SU-DHL-6 (cell line): ENCODE measurements at regions not wholly inside any gene's neighbourhood (a gene's known extent, or its start where the extent isn't known, plus 50 kb on each side); places are given as distances from the start of the nearest gene placed in this dataset.

Experiments used
- H2AFZ ChIP-seq: fragments of 200-600 bp; sonication (generic); 2 replicates; pipeline ENCODE4 v1.6.1; 2014; ENCODE audit warnings: low read depth, mild to moderate bottlenecking, moderate library complexity, mixed read lengths, antibody characterized with exemption, low read length; ENCODE audit not compliant: severe bottlenecking
- H3F3A ChIP-seq: fragments of 200-600 bp; shearing (Covaris generic); 2 replicates; pipeline ENCODE4 v1.6.0; 2016; ENCODE audit warnings: antibody characterized with exemption, mild to moderate bottlenecking; ENCODE audit not compliant: insufficient read depth
- H3K27ac ChIP-seq: fragments of 200-600 bp; sonication (generic); 2 replicates; pipeline ENCODE4 v1.5.1; 2016; ENCODE audit warnings: low read depth, mild to moderate bottlenecking, low read length, moderate library complexity, mixed read lengths
- H3K27me3 ChIP-seq: fragments of 200-600 bp; sonication (generic), shearing (Covaris generic); 2 replicates; pipeline ENCODE4 v1.6.0; 2014; ENCODE audit warnings: mild to moderate bottlenecking, low read length
- H3K36me3 ChIP-seq: fragments of 200-600 bp; sonication (generic); 2 replicates; pipeline ENCODE4 v1.6.1; 2014; ENCODE audit warnings: mild to moderate bottlenecking, low read length, mixed read lengths
- H3K4me2 ChIP-seq: fragments of 300-600, 200-600 bp; shearing (Covaris generic), sonication (generic); 2 replicates; pipeline ENCODE4 v1.6.0; 2014; ENCODE audit warnings: low read length, low read depth, mild to moderate bottlenecking; ENCODE audit not compliant: poor library complexity, severe bottlenecking
- H3K4me3 ChIP-seq: fragments of 200-600 bp; sonication (generic); 2 replicates; pipeline ENCODE4 v1.5.1; 2014; ENCODE audit warnings: antibody characterized with exemption, low read length, mild to moderate bottlenecking, mixed read lengths; ENCODE audit not compliant: insufficient read depth, poor library complexity, severe bottlenecking
- H3K79me2 ChIP-seq: fragments of 200-600 bp; sonication (generic); 2 replicates; pipeline ENCODE4 v1.6.1; 2014; ENCODE audit warnings: mild to moderate bottlenecking, low read length, moderate library complexity; ENCODE audit not compliant: insufficient read depth
- H3K9ac ChIP-seq: fragments of 200-600 bp; sonication (generic); 2 replicates; pipeline ENCODE4 v1.7.0; 2014; ENCODE audit warnings: mild to moderate bottlenecking, low read length
- H3K9me2 ChIP-seq: fragments of 200-600 bp; sonication (generic); replicated peaks from 2 replicates; pipeline ENCODE4 v1.6.1; 2014; ENCODE audit warnings: low read length; ENCODE audit not compliant: insufficient read depth
- H3K9me3 ChIP-seq: fragments of 200-600 bp; sonication (generic); 2 replicates; pipeline ENCODE4 v1.6.1; 2014; ENCODE audit warnings: low read length, mixed read lengths; ENCODE audit not compliant: insufficient read depth
- H4K20me1 ChIP-seq: fragments of 200-600 bp; sonication (generic); 2 replicates; pipeline ENCODE4 v1.6.1; 2014; ENCODE audit warnings: low read depth, mild to moderate bottlenecking, antibody characterized with exemption, low read length, moderate library complexity, mixed read lengths
- EZH2phosphoT487 ChIP-seq: fragments of 200-600 bp; sonication (generic), shearing (Covaris generic); conservative IDR thresholded peaks from 2 replicates; pipeline ENCODE4 v1.6.1; 2018; ENCODE audit warnings: mild to moderate bottlenecking, antibody characterized with exemption, low read length, moderate library complexity, mixed read lengths
- TF ChIP-seq, protein P1 (sequence below): fragments of 200-600 bp; sonication (generic); IDR thresholded peaks from one replicate; pipeline ENCODE4 v1.5.1; 2017; ENCODE audit warnings: antibody characterized with exemption, mild to moderate bottlenecking, low read length, moderate library complexity; ENCODE audit not compliant: insufficient read depth, poor library complexity, severe bottlenecking

DNA sequence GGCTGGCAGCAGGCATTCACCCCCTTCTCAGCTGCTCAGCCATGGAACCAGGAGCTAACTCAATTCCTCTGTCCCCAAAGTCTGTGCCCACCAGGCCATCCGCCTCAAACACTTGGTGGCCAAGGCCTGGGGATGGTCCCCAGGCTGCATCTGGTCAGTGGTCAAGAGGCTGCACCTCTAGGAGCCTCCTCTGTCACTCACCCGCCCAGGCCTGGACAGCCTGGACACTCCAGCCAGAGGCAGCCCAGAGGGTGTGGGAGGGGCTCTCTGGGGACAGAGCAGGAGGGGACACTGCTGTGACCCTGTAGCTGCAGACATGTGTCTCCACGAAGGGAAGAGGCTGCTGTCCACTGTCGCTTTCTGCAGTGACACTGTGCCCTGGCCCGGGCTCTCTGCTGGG, 416.6 kb upstream of the SULF2 start:
- Histone ChIP-seq H2AFZ (no peak overlapping the region), H3K4me2 (no peak overlapping the region), H3K4me3 (no peak overlapping the region), H3K27me3 (no peaks in the 10 kb centered on the region), H3K9me3 (no peaks in the 10 kb centered on the region), H4K20me1 (no peaks in the 10 kb centered on the region), H3F3A (no peaks in the 10 kb centered on the region), H3K9ac (no peak overlapping the region), H3K27ac (no peak overlapping the region), H3K36me3 (no peaks in the 10 kb centered on the region), H3K79me2 (no peaks in the 10 kb centered on the region), H3K9me2 (no peaks in the 10 kb centered on the region)
- no peak for TF ChIP-seq EZH2phosphoT487
- TF ChIP-seq, protein P1, sequence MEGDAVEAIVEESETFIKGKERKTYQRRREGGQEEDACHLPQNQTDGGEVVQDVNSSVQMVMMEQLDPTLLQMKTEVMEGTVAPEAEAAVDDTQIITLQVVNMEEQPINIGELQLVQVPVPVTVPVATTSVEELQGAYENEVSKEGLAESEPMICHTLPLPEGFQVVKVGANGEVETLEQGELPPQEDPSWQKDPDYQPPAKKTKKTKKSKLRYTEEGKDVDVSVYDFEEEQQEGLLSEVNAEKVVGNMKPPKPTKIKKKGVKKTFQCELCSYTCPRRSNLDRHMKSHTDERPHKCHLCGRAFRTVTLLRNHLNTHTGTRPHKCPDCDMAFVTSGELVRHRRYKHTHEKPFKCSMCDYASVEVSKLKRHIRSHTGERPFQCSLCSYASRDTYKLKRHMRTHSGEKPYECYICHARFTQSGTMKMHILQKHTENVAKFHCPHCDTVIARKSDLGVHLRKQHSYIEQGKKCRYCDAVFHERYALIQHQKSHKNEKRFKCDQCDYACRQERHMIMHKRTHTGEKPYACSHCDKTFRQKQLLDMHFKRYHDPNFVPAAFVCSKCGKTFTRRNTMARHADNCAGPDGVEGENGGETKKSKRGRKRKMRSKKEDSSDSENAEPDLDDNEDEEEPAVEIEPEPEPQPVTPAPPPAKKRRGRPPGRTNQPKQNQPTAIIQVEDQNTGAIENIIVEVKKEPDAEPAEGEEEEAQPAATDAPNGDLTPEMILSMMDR, result no peak

DNA sequence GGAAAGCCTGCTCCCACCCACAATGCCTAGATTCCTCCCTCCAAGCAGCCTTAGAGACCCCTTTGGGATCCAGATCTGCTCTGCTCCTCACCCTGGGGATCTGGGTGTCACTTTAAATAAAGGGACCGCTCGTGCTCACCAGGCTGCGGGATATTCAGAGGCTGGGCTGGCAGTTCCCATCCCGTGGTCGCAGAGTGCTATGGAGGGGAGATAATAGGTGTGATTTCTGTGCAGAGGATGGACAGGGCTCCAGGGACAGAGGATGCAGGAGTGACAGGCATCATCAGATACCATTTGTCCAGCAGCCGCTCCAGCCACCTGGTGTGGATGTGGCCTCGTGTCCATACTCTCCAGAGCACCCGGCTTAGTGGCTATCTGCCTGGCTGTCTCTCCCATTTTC, 415.9 kb upstream of the SULF2 start:
- no peaks in the 10 kb centered on the region for H3K36me3 ChIP-seq
- H3K79me2 ChIP-seq, result no peaks in the 10 kb centered on the region
- no peak overlapping the region for H3K4me3 ChIP-seq
- H3F3A ChIP-seq, result no peaks in the 10 kb centered on the region
- H3K27ac ChIP-seq, result no peak overlapping the region
- H4K20me1 ChIP-seq, result no peaks in the 10 kb centered on the region
- no peaks in the 10 kb centered on the region for H3K27me3 ChIP-seq
- H3K4me2 ChIP-seq, result no peak overlapping the region
- TF ChIP-seq, protein P1, result no peak
- no peak for TF ChIP-seq EZH2phosphoT487
- H3K9me2 ChIP-seq, result no peaks in the 10 kb centered on the region
- no peak overlapping the region for H2AFZ ChIP-seq
- H3K9ac ChIP-seq, result no peak overlapping the region
- no peaks in the 10 kb centered on the region for H3K9me3 ChIP-seq

DNA sequence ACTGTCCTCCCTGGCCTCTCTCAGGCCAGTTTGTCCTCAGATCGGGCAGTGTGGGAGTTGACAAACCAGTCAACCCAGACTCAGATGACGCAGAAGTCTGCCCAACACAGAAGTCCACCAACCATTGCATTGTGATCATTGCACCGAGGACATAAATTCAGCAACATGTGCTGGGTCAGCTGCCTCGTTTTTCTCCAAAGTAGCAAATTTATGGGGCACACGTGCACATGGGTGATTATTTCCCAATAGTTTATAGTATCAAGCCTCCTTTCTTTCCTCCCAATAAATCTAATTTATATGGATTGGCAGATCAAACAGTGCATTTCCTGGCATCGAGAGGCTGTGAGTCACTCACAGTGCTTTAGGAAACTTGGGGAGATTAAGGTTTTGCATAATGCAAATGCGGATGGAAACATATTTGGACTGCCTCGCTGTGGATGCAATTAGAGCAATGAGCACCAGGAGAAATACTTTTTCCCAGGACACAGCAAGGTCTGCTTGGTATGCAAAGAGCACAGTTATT, 413.7 kb upstream of the SULF2 start:
- no peaks in the 10 kb centered on the region for H3K36me3 ChIP-seq
- no peaks in the 10 kb centered on the region for H3F3A ChIP-seq
- no peak overlapping the region for H3K4me3 ChIP-seq
- no peak overlapping the region for H3K4me2 ChIP-seq
- H4K20me1 ChIP-seq, result no peaks in the 10 kb centered on the region
- no peaks in the 10 kb centered on the region for H3K9me3 ChIP-seq
- no peaks in the 10 kb centered on the region for H3K27me3 ChIP-seq
- no peak for TF ChIP-seq EZH2phosphoT487
- H3K9me2 ChIP-seq, result no peaks in the 10 kb centered on the region
- no peak overlapping the region for H3K27ac ChIP-seq
- H3K79me2 ChIP-seq, result no peaks in the 10 kb centered on the region
- no peak overlapping the region for H2AFZ ChIP-seq
- H3K9ac ChIP-seq, result no peak overlapping the region

DNA sequence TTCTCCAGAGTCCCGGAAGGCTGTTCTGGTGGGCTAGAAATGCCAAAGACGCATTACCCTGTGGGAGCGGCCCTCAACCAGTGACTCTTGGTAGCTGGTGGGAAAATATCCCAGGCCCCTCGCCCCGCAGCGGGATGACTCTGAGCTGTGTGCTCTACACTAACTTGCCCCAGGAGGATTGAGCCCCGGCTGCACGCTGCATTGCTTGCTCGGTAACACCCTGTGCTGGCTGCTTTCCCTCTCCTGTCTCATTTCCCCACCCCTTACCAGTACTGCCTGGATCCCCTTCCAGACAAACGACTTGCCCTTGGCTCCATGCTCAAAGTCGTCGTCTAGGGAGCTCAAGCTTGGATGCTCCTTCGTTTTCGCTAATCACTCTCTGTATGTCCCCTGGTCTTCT, 411.8 kb upstream of the SULF2 start:
- no peak overlapping the region for H3K27ac ChIP-seq
- H3K79me2 ChIP-seq, result no peaks in the 10 kb centered on the region
- no peak overlapping the region for H2AFZ ChIP-seq
- no peaks in the 10 kb centered on the region for H3K9me3 ChIP-seq
- no peaks in the 10 kb centered on the region for H3K27me3 ChIP-seq
- H3K4me3 ChIP-seq, result no peak overlapping the region
- H3K4me2 ChIP-seq, result no peak overlapping the region
- H3K9ac ChIP-seq, result no peak overlapping the region
- no peaks in the 10 kb centered on the region for H3K36me3 ChIP-seq
- no peaks in the 10 kb centered on the region for H4K20me1 ChIP-seq
- no peaks in the 10 kb centered on the region for H3F3A ChIP-seq
- no peaks in the 10 kb centered on the region for H3K9me2 ChIP-seq
- no peak for TF ChIP-seq EZH2phosphoT487
- TF ChIP-seq, protein P1, result no peak
